Tibial nerve (tissue), 3 donors: ENCODE measurements at regions not wholly inside any gene's neighbourhood (a gene's known extent, or its start where the extent isn't known, plus 50 kb on each side); places are given as distances from the start of the nearest gene placed in this dataset.

Experiments
- POLR2A ChIP-seq, 2 donors: fragments of 450-650 bp; IDR thresholded peaks; one replicate each; pipeline ENCODE4 v1.6.1; 2017; ENCODE audit warnings: antibody characterized with exemption in 2 of 2, mild to moderate bottlenecking in 2 of 2, moderate library complexity in 2 of 2
- TF ChIP-seq, protein P1 (sequence below), 5 experiments: fragments of 200-600 bp in 3 of 5; fragments of 450-650 bp in 2 of 5; sonication (generic) in 3 of 5; IDR thresholded peaks; one replicate each; pipeline ENCODE4 v1.5.1; 2016 to 2019; ENCODE audit warnings: antibody characterized with exemption in 5 of 5, mild to moderate bottlenecking in 3 of 5, moderate library complexity in 2 of 5

GRCh38 chr3:44100298-44100695 lies 141.4 kb upstream of the TOPAZ1 start:
- TF ChIP-seq, protein P1, sequence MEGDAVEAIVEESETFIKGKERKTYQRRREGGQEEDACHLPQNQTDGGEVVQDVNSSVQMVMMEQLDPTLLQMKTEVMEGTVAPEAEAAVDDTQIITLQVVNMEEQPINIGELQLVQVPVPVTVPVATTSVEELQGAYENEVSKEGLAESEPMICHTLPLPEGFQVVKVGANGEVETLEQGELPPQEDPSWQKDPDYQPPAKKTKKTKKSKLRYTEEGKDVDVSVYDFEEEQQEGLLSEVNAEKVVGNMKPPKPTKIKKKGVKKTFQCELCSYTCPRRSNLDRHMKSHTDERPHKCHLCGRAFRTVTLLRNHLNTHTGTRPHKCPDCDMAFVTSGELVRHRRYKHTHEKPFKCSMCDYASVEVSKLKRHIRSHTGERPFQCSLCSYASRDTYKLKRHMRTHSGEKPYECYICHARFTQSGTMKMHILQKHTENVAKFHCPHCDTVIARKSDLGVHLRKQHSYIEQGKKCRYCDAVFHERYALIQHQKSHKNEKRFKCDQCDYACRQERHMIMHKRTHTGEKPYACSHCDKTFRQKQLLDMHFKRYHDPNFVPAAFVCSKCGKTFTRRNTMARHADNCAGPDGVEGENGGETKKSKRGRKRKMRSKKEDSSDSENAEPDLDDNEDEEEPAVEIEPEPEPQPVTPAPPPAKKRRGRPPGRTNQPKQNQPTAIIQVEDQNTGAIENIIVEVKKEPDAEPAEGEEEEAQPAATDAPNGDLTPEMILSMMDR (IDR thresholded peaks at IDR 0.05) = no peak
- no peak for TF ChIP-seq POLR2A (IDR thresholded peaks at IDR 0.05)
